Chondrocyte (in vitro differentiated cells): ENCODE measurements at regions not wholly inside any gene's neighbourhood (a gene's known extent, or its start where the extent isn't known, plus 50 kb on each side); places are given as distances from the start of the nearest gene placed in this dataset.
"Not testable (repeated sequence)": the region's sequence is repeated elsewhere in the genome, so short reads cannot be mapped to it uniquely, and the experiment has no call there.

Experiments used
- DNase-seq: peaks from one replicate; pipeline ENCODE4 v3.0.0; 2021; ENCODE audit warnings: mixed read lengths, low spot score
- H3K27ac Mint-ChIP-seq: one replicate; pipeline ENCODE4 v1.8.0; 2021; ENCODE audit warnings: mild to moderate bottlenecking, moderate library complexity, mixed read lengths; ENCODE audit not compliant: unreplicated experiment
- H3K27me3 Mint-ChIP-seq: 2 replicates; pipeline ENCODE4 v1.8.0; 2021; ENCODE audit warnings: low read depth, mixed read lengths
- H3K36me3 Mint-ChIP-seq: 2 replicates; pipeline ENCODE4 v1.8.0; 2021; ENCODE audit warnings: low read depth, mixed read lengths
- H3K4me1 Mint-ChIP-seq: 2 replicates; pipeline ENCODE4 v1.8.0; 2021; ENCODE audit warnings: low read depth, mild to moderate bottlenecking, mixed read lengths
- H3K4me3 Mint-ChIP-seq: one replicate; pipeline ENCODE4 v1.8.0; 2021; ENCODE audit warnings: mild to moderate bottlenecking, moderate library complexity, mixed read lengths; ENCODE audit not compliant: unreplicated experiment
- H3K9me3 Mint-ChIP-seq: 2 replicates; pipeline ENCODE4 v1.8.0; 2021; ENCODE audit warnings: low read depth, mixed read lengths

- H3K4me3 Mint-ChIP-seq, H3K4me1 Mint-ChIP-seq, H3K36me3 Mint-ChIP-seq, H3K27me3 Mint-ChIP-seq, H3K27ac Mint-ChIP-seq: not testable (repeated sequence)
- DNase-seq, result peak; percentile 29
- H3K9me3 Mint-ChIP-seq, result peaks cover 63% of the 10 kb centered on the region
Observed at GRCh38 chr11:48803955-48804354, 179.7 kb downstream of the TRIM51G start.
